ENCODE measurements at regions not wholly inside any gene's neighbourhood (a gene's known extent, or its start where the extent isn't known, plus 50 kb on each side); places are given as distances from the start of the nearest gene placed in this dataset.
A peak's percentile ranks its signal among the peaks of the same experiment; 100 is the strongest.
"Not testable (repeated sequence)": the region's sequence is repeated elsewhere in the genome, so short reads cannot be mapped to it uniquely, and the experiment has no call there.

GRCh38 chr4:56139241-56139827 is 190.6 kb downstream of the CEP135 start:
- in situ Hi-C loops (cut with MboI; ENCODE audit: low pct_unique_long_range_greater_than_20kb, low sequenced_read_pairs, unreplicated experiment): no loop called here
- DNase-seq (ENCODE audit: low spot score): no peak
- no peak for TF ChIP-seq CTCF (IDR thresholded peaks at IDR 0.05; ENCODE audit: extremely low read depth, insufficient read depth, missing control alignments)

- DNase-seq (ENCODE audit: low spot score); in situ Hi-C loops (cut with MboI; ENCODE audit: low pct_unique_long_range_greater_than_20kb, low sequenced_read_pairs, unreplicated experiment): not testable (repeated sequence)
These were observed 186.1 kb downstream of the CEP135 start for GRCh38 chr4:56134834-56135233.

- in situ Hi-C loops (cut with MboI; ENCODE audit: low pct_unique_long_range_greater_than_20kb, low sequenced_read_pairs, unreplicated experiment): no loop called here
- no peak for TF ChIP-seq CTCF (IDR thresholded peaks at IDR 0.05; ENCODE audit: extremely low read depth, insufficient read depth, missing control alignments)
- DNase-seq (ENCODE audit: low spot score): no peak
These were observed 185.5 kb downstream of the CEP135 start for GRCh38 chr4:56134266-56134665.

- DNase-seq (ENCODE audit: low spot score): no peak
- no peak for TF ChIP-seq CTCF (IDR thresholded peaks at IDR 0.05; ENCODE audit: extremely low read depth, insufficient read depth, missing control alignments)
- in situ Hi-C loops (cut with MboI; ENCODE audit: low pct_unique_long_range_greater_than_20kb, low sequenced_read_pairs, unreplicated experiment): no loop called here
These were observed 184.1 kb downstream of the CEP135 start for GRCh38 chr4:56132835-56133234.

- in situ Hi-C loops (cut with MboI; ENCODE audit: low pct_unique_long_range_greater_than_20kb, low sequenced_read_pairs, unreplicated experiment); DNase-seq (ENCODE audit: low spot score): not testable (repeated sequence)
These were observed 183.4 kb downstream of the CEP135 start for GRCh38 chr4:56132188-56132587.

- in situ Hi-C loops (cut with MboI; ENCODE audit: low pct_unique_long_range_greater_than_20kb, low sequenced_read_pairs, unreplicated experiment): no loop called here
- no peak for TF ChIP-seq CTCF (IDR thresholded peaks at IDR 0.05; ENCODE audit: extremely low read depth, insufficient read depth, missing control alignments)
- DNase-seq (ENCODE audit: low spot score): no peak
These were observed 181.9 kb downstream of the CEP135 start for GRCh38 chr4:56130606-56131155.

GRCh38 chr4:56129431-56129861 is 180.7 kb downstream of the CEP135 start:
- in situ Hi-C loops (cut with MboI; ENCODE audit: low pct_unique_long_range_greater_than_20kb, low sequenced_read_pairs, unreplicated experiment): no loop called here
- TF ChIP-seq CTCF (IDR thresholded peaks at IDR 0.05; ENCODE audit: extremely low read depth, insufficient read depth, missing control alignments): peak; percentile 38
- DNase-seq (ENCODE audit: low spot score): no peak

- TF ChIP-seq CTCF (IDR thresholded peaks at IDR 0.05; ENCODE audit: extremely low read depth, insufficient read depth, missing control alignments): no peak
- no peak for DNase-seq (ENCODE audit: low spot score)
- in situ Hi-C loops (cut with MboI; ENCODE audit: low pct_unique_long_range_greater_than_20kb, low sequenced_read_pairs, unreplicated experiment): no loop called here
These were observed 179.5 kb downstream of the CEP135 start for GRCh38 chr4:56128213-56128612.

All from GM13977 (cell line).